ENCODE measurements at regions not wholly inside any gene's neighbourhood (a gene's known extent, or its start where the extent isn't known, plus 50 kb on each side); places are given as distances from the start of the nearest gene placed in this dataset.

- no peak for DNase-seq (ENCODE audit: low spot score)
- ChIA-PET POLR2A (ENCODE audit: low non-redundant PET) (no interaction called here), CTCF (interaction anchor here (0.6 to 0.7 kb wide), 2 partner anchors 14 to 16 kb away, joined by 3 read pairs; no protein-coding TSS in a partner anchor)
- no peak for TF ChIP-seq CTCF (conservative IDR thresholded peaks at IDR 0.05; ENCODE audit: low read depth)
- no peak overlapping the region for H3K27ac ChIP-seq
Measured at GRCh38 chr2:236335696-236336574, 71.7 kb upstream of the ASB18 start.

GRCh38 chr2:236336575-236337464 is 72.6 kb upstream of the ASB18 start:
- H3K27ac ChIP-seq: no peak overlapping the region
- TF ChIP-seq CTCF (conservative IDR thresholded peaks at IDR 0.05; ENCODE audit: low read depth): no peak
- CTCF ChIA-PET: interaction anchor here (1.0 kb wide), 1 partner anchor 736 kb away, joined by 3 read pairs; no protein-coding TSS in a partner anchor
- POLR2A ChIA-PET (ENCODE audit: low non-redundant PET): no interaction called here
- no peak for DNase-seq (ENCODE audit: low spot score)

GRCh38 chr2:236337465-236338325 is 73.5 kb upstream of the ASB18 start:
- DNase-seq (ENCODE audit: low spot score): no peak
- CTCF ChIA-PET: interaction anchor here (1.0 kb wide), 1 partner anchor 736 kb away, joined by 3 read pairs; no protein-coding TSS in a partner anchor
- no peak for TF ChIP-seq CTCF (conservative IDR thresholded peaks at IDR 0.05; ENCODE audit: low read depth)
- H3K27ac ChIP-seq: no peak overlapping the region
- POLR2A ChIA-PET (ENCODE audit: low non-redundant PET): no interaction called here

GRCh38 chr2:236338495-236339184 is 74.4 kb upstream of the ASB18 start:
- no peak for TF ChIP-seq CTCF (conservative IDR thresholded peaks at IDR 0.05; ENCODE audit: low read depth)
- POLR2A ChIA-PET (ENCODE audit: low non-redundant PET): no interaction called here
- no peak overlapping the region for H3K27ac ChIP-seq
- no peak for DNase-seq (ENCODE audit: low spot score)
- CTCF ChIA-PET: no interaction called here

GRCh38 chr2:236340251-236340650 is 76.0 kb upstream of the ASB18 start:
- POLR2A ChIA-PET (ENCODE audit: low non-redundant PET): no interaction called here
- DNase-seq (ENCODE audit: low spot score): no peak
- CTCF ChIA-PET: no interaction called here
- no peak overlapping the region for H3K27ac ChIP-seq
- no peak for TF ChIP-seq CTCF (conservative IDR thresholded peaks at IDR 0.05; ENCODE audit: low read depth)
